ENCODE measurements at regions not wholly inside any gene's neighbourhood (a gene's known extent, or its start where the extent isn't known, plus 50 kb on each side); places are given as distances from the start of the nearest gene placed in this dataset.

DNA sequence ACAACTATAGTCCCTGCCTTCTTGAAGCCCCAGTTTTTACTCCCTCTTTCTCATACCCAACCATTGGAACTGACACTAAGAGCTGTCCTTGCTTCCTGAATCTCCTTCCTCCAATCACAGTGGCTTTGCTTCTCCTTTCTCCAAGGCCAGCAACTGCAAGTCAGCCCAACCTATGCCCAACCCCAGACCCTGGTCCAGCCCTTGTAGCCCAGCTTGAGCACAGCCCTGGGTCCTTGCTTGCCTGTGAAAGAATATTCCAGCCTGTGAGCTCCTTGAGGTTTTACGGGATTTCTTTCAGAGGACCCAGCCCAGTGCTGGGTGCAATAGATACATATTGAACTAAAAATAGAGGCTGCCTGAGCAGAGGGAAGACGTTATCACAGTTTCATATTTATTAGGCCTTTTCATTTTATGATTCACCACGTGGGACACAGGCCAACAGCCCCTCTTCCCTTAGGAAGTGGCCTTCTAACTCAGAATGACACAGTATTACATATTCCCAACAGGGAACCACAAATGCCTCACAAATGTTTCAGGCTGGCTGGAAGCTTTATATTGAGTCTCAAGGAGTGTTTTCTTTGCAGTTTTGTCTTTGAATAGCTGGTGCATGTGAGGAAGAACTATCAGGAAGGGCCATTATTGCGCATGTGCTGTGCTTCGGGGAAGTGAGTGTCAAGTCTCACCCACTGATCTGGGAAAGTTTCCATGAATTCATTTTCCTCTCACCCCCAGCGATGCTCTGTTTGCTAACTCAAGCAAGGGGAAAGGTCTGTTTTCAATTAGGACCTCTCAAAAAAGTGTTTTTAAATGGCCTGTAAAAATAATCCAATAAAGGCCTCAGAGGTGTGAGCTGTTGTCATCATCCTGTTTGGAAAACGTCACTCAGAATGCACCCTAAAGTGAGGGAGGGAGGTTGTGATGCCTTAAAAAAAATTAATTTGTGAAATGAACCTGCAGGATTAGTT lies 92.3 kb upstream of the NFIA start:
- no peaks in the 10 kb centered on the region for H3K36me3 ChIP-seq (ENCODE audit: low read length)
- H2AFZ ChIP-seq (ENCODE audit: low read depth, low read length, severe bottlenecking): no peak overlapping the region
- H3K27me3 ChIP-seq (ENCODE audit: low read length): no peaks in the 10 kb centered on the region
- no peaks in the 10 kb centered on the region for H3K9me2 ChIP-seq (replicated peaks; ENCODE audit: insufficient read depth, low read length)
- H3K4me2 ChIP-seq (ENCODE audit: low read depth, low read length, poor library complexity, severe bottlenecking): no peak overlapping the region
- no peaks in the 10 kb centered on the region for H3K79me2 ChIP-seq (ENCODE audit: insufficient read depth, low read length)
- H3K9ac ChIP-seq (ENCODE audit: low read length): no peak overlapping the region
- no peaks in the 10 kb centered on the region for H4K20me1 ChIP-seq (ENCODE audit: low read depth, low read length)
- no peak overlapping the region for H3K4me3 ChIP-seq (ENCODE audit: insufficient read depth, low read length, poor library complexity, severe bottlenecking)
- TF ChIP-seq CTCF (IDR thresholded peaks at IDR 0.05; ENCODE audit: insufficient read depth, low read length, poor library complexity, severe bottlenecking): no peak
- TF ChIP-seq EZH2phosphoT487 (conservative IDR thresholded peaks at IDR 0.05; ENCODE audit: low read length): no peak
- no peaks in the 10 kb centered on the region for H3F3A ChIP-seq (ENCODE audit: insufficient read depth)
- H3K9me3 ChIP-seq (ENCODE audit: insufficient read depth, low read length): no peaks in the 10 kb centered on the region
- H3K27ac ChIP-seq (ENCODE audit: low read depth, low read length): no peak overlapping the region

DNA sequence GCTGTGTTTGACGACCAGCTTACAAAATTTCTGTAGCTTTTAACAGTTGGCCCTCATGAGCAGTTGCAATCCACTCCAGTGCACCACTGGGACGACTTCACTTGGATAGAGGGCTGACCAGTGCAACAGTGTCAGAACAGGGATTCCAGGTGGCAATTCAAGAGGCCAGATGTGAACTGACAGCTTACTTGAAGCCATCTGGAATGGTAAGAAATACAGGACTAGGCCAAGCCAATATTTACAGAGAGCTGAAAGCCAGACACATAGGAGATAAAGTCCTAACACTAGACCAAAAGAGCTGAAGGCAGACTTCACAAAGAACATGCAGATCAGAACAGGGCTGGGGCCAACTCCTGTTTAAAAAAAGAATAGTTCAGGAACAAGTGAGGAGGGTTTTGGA lies 93.5 kb upstream of the NFIA start:
- H3K4me3 ChIP-seq (ENCODE audit: insufficient read depth, low read length, poor library complexity, severe bottlenecking): no peak overlapping the region
- H3F3A ChIP-seq (ENCODE audit: insufficient read depth): no peaks in the 10 kb centered on the region
- no peak overlapping the region for H3K27ac ChIP-seq (ENCODE audit: low read depth, low read length)
- H3K9ac ChIP-seq (ENCODE audit: low read length): no peak overlapping the region
- H4K20me1 ChIP-seq (ENCODE audit: low read depth, low read length): no peaks in the 10 kb centered on the region
- no peaks in the 10 kb centered on the region for H3K27me3 ChIP-seq (ENCODE audit: low read length)
- no peaks in the 10 kb centered on the region for H3K36me3 ChIP-seq (ENCODE audit: low read length)
- no peaks in the 10 kb centered on the region for H3K79me2 ChIP-seq (ENCODE audit: insufficient read depth, low read length)
- no peak overlapping the region for H3K4me2 ChIP-seq (ENCODE audit: low read depth, low read length, poor library complexity, severe bottlenecking)
- no peaks in the 10 kb centered on the region for H3K9me2 ChIP-seq (replicated peaks; ENCODE audit: insufficient read depth, low read length)
- H2AFZ ChIP-seq (ENCODE audit: low read depth, low read length, severe bottlenecking): no peak overlapping the region
- TF ChIP-seq CTCF (IDR thresholded peaks at IDR 0.05; ENCODE audit: insufficient read depth, low read length, poor library complexity, severe bottlenecking) (no peak), EZH2phosphoT487 (conservative IDR thresholded peaks at IDR 0.05; ENCODE audit: low read length) (no peak)
- H3K9me3 ChIP-seq (ENCODE audit: insufficient read depth, low read length): no peaks in the 10 kb centered on the region

DNA sequence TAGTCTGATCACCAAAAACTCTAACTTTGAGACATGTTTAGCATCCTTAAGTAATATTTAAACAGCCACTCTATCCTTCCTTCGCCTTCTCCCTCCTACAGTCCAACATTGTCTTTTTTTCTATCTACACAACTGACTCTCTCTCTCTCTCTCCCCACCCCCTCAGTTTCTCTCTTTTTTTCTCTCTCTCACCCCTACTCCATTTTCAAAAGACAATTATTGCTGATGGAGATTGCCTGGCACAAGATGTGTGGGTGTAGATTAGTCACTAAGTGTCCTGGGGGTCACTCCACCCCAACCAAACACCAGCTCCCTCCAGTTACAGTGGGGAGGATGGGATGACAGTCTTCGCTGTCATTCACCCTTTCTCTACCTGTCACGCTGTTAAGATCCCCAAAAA lies 94.5 kb upstream of the NFIA start:
- H3K9me3 ChIP-seq (ENCODE audit: insufficient read depth, low read length): no peaks in the 10 kb centered on the region
- no peaks in the 10 kb centered on the region for H3K9me2 ChIP-seq (replicated peaks; ENCODE audit: insufficient read depth, low read length)
- H3F3A ChIP-seq (ENCODE audit: insufficient read depth): no peaks in the 10 kb centered on the region
- no peaks in the 10 kb centered on the region for H3K36me3 ChIP-seq (ENCODE audit: low read length)
- H3K4me3 ChIP-seq (ENCODE audit: insufficient read depth, low read length, poor library complexity, severe bottlenecking): no peak overlapping the region
- no peaks in the 10 kb centered on the region for H4K20me1 ChIP-seq (ENCODE audit: low read depth, low read length)
- no peak overlapping the region for H3K4me2 ChIP-seq (ENCODE audit: low read depth, low read length, poor library complexity, severe bottlenecking)
- H3K9ac ChIP-seq (ENCODE audit: low read length): no peak overlapping the region
- H3K27me3 ChIP-seq (ENCODE audit: low read length): no peaks in the 10 kb centered on the region
- no peak overlapping the region for H3K27ac ChIP-seq (ENCODE audit: low read depth, low read length)
- H3K79me2 ChIP-seq (ENCODE audit: insufficient read depth, low read length): no peaks in the 10 kb centered on the region
- H2AFZ ChIP-seq (ENCODE audit: low read depth, low read length, severe bottlenecking): no peak overlapping the region
- no peak for TF ChIP-seq EZH2phosphoT487 (conservative IDR thresholded peaks at IDR 0.05; ENCODE audit: low read length)
- no peak for TF ChIP-seq CTCF (IDR thresholded peaks at IDR 0.05; ENCODE audit: insufficient read depth, low read length, poor library complexity, severe bottlenecking)

All from SU-DHL-6 (cell line).